ENCODE measurements at regions not wholly inside any gene's neighbourhood (a gene's known extent, or its start where the extent isn't known, plus 50 kb on each side); places are given as distances from the start of the nearest gene placed in this dataset.

DNA sequence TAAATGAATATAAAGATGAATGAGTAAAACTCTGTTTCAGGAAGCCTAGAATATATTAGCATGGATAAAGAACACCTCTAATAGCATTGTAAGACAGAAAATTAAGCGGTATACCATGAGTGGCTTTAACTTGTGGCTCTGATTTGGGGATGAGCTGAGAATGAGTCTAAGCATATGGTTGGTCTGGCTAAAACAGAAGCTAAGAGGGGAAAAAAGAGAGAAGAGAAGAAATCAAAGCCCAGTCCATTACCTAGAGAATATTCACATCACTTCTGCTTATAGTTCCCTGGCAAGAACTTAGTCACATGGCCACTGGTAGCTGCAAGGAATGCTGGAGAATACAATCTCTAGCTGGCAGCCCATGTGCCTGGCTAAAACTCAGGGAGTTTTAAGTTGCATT is 414.5 kb downstream of the PRDM5 start:
- no peak for TF ChIP-seq CTCF (IDR thresholded peaks at IDR 0.05)
- Mint-ChIP-seq H3K27me3 (peaks cover 3% of the 10 kb centered on the region), H3K4me3 (no peak overlapping the region), H3K27ac (no peak overlapping the region), H3K36me3 (ENCODE audit: low read depth) (no peaks in the 10 kb centered on the region), H3K9me3 (peaks cover 6% of the 10 kb centered on the region), H3K4me1 (ENCODE audit: low read depth) (no peaks in the 10 kb centered on the region)
- intact Hi-C loops (cut with micrococcal nuclease), result no loop called here
- no peak for ATAC-seq
- no peak for DNase-seq
- ChIA-PET POLR2A (no interaction called here), CTCF (no interaction called here)

DNA sequence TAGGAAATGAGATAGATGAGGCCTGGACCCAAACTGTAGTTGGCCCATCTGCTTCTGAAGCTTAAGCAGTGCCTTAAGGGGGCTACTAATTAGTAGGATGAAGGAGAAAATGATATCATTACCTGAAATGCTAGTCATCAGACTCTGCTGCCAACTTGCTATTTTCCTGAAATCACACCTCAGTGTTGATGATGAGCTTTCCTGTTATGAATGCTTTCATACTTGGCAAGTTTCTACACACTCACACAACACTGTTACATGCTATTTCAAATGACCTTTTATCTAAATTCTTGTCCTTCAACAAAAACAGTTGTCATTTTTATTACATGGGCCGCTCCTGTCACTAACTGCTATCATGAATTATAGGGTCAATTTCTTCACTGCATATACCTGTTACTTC is 416.0 kb downstream of the PRDM5 start:
- Mint-ChIP-seq H3K36me3 (ENCODE audit: low read depth) (no peaks in the 10 kb centered on the region), H3K4me1 (ENCODE audit: low read depth) (no peaks in the 10 kb centered on the region), H3K9me3 (peaks cover under 1% of the 10 kb centered on the region), H3K4me3 (no peak overlapping the region), H3K27ac (no peak overlapping the region), H3K27me3 (peaks cover 6% of the 10 kb centered on the region)
- ATAC-seq, result no peak
- TF ChIP-seq CTCF (IDR thresholded peaks at IDR 0.05), result no peak
- POLR2A ChIA-PET, result no interaction called here
- DNase-seq, result no peak
- CTCF ChIA-PET, result no interaction called here
- intact Hi-C loops (cut with micrococcal nuclease), result no loop called here

DNA sequence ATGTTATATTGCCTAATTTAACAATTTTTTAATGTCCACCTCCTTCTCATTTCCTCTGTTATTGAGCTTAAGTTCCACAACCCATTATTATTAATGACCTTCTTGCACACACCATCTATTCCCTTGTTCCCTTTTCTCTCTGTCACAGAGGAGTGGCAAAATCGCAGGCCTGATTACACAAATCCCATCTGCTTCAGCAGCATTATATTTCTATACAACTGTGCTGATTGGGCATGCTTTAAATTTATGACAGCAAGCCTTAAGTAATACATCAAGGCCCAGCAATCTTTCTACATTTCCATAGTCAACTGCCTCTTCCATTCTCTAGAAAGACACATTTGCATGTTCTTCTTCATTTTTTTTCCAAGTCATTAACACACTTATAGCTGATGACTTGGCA is 423.8 kb downstream of the PRDM5 start:
- H3K9me3 Mint-ChIP-seq, result no peaks in the 10 kb centered on the region
- ATAC-seq, result no peak
- H3K36me3 Mint-ChIP-seq (ENCODE audit: low read depth), result no peaks in the 10 kb centered on the region
- POLR2A ChIA-PET, result interaction anchor here (0.6 kb wide), 1 partner anchor 180 kb away, joined by 3 read pairs; no protein-coding TSS in a partner anchor
- H3K4me1 Mint-ChIP-seq (ENCODE audit: low read depth), result no peaks in the 10 kb centered on the region
- TF ChIP-seq CTCF (IDR thresholded peaks at IDR 0.05), result no peak
- CTCF ChIA-PET, result no interaction called here
- intact Hi-C loops (cut with micrococcal nuclease), result no loop called here
- no peak overlapping the region for H3K4me3 Mint-ChIP-seq
- no peak for DNase-seq
- no peak overlapping the region for H3K27ac Mint-ChIP-seq
- peaks cover 7% of the 10 kb centered on the region for H3K27me3 Mint-ChIP-seq

DNA sequence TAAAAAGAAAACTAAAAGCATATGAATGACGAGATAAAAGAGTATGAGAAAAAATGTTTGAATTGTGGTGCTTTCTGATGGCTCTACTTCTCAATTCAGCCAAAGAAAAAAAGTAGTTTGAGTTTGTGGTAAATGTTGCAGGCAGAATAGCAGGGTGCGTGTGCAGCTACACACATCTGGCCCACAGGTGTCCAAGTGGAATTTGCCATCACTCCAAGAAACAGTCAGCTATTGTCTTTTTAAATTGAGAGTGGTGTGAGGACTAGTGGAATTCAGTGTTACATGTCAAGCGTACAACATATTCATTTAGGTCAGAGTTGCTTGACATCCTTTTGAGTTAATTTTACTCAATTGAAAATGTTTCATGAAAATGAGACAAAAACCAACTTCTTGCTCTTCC is 424.8 kb upstream of the MAD2L1 start:
- ATAC-seq, result no peak
- intact Hi-C loops (cut with micrococcal nuclease), result no loop called here
- no peaks in the 10 kb centered on the region for H3K4me1 Mint-ChIP-seq (ENCODE audit: low read depth)
- POLR2A ChIA-PET, result no interaction called here
- CTCF ChIA-PET, result no interaction called here
- no peak for TF ChIP-seq CTCF (IDR thresholded peaks at IDR 0.05)
- DNase-seq, result no peak
- no peaks in the 10 kb centered on the region for H3K27me3 Mint-ChIP-seq
- no peaks in the 10 kb centered on the region for H3K36me3 Mint-ChIP-seq (ENCODE audit: low read depth)
- H3K9me3 Mint-ChIP-seq, result no peaks in the 10 kb centered on the region
- no peak overlapping the region for H3K27ac Mint-ChIP-seq
- no peak overlapping the region for H3K4me3 Mint-ChIP-seq

- CTCF ChIA-PET, result no interaction called here
- Mint-ChIP-seq H3K9me3 (no peaks in the 10 kb centered on the region), H3K27me3 (peaks cover 3% of the 10 kb centered on the region), H3K27ac (no peak overlapping the region), H3K4me1 (ENCODE audit: low read depth) (no peaks in the 10 kb centered on the region), H3K36me3 (ENCODE audit: low read depth) (no peaks in the 10 kb centered on the region), H3K4me3 (no peak overlapping the region)
- DNase-seq (no peak), ATAC-seq (no peak)
- POLR2A ChIA-PET, result no interaction called here
- no peak for TF ChIP-seq CTCF (IDR thresholded peaks at IDR 0.05)
- intact Hi-C loops (cut with micrococcal nuclease), result no loop called here
These were observed 415.1 kb upstream of the MAD2L1 start for GRCh38 chr4:120481756-120482155.
